Immature natural killer cell (primary cell): ENCODE measurements at regions not wholly inside any gene's neighbourhood (a gene's known extent, or its start where the extent isn't known, plus 50 kb on each side); places are given as distances from the start of the nearest gene placed in this dataset.

Source experiments
- DNase-seq, 3 donors: peaks; one replicate each; pipeline ENCODE4 v3.0.0; 2022; ENCODE audit warnings: mixed read lengths in 1 of 3
- H3K27ac Mint-ChIP-seq, 6 donors: one replicate each; pipeline ENCODE4 v1.8.0; 2020; ENCODE audit warnings: mixed read lengths in 6 of 6, mild to moderate bottlenecking in 5 of 6, inconsistent platforms in 4 of 6, moderate library complexity in 3 of 6
- H3K27me3 Mint-ChIP-seq, 3 donors: one replicate each; pipeline ENCODE4 v1.8.0; 2020 to 2021; ENCODE audit warnings: low read depth in 3 of 3, mild to moderate bottlenecking in 3 of 3, mixed read lengths in 3 of 3, moderate library complexity in 3 of 3, inconsistent platforms in 1 of 3
- H3K36me3 Mint-ChIP-seq, 3 donors: one replicate each; pipeline ENCODE4 v1.8.0; 2020; ENCODE audit warnings: mixed read lengths in 3 of 3, inconsistent platforms in 2 of 3, mild to moderate bottlenecking in 2 of 3
- H3K4me1 Mint-ChIP-seq, 2 donors: one replicate each; pipeline ENCODE4 v1.8.0; 2020; ENCODE audit warnings: inconsistent platforms in 2 of 2, mild to moderate bottlenecking in 2 of 2, mixed read lengths in 2 of 2, moderate library complexity in 1 of 2
- H3K4me3 Mint-ChIP-seq, 5 donors: one replicate each; pipeline ENCODE4 v1.8.0; 2020; ENCODE audit warnings: mild to moderate bottlenecking in 5 of 5, mixed read lengths in 5 of 5, inconsistent platforms in 3 of 5, moderate library complexity in 3 of 5
- H3K9me3 Mint-ChIP-seq, 6 donors: one replicate each; pipeline ENCODE4 v1.8.0; 2020; ENCODE audit warnings: mild to moderate bottlenecking in 6 of 6, mixed read lengths in 6 of 6, inconsistent platforms in 4 of 6, moderate library complexity in 3 of 6

- Mint-ChIP-seq H3K9me3 (peaks cover 0 to 9% (median 3%) of the 10 kb centered on the region in 6 donors), H3K4me3 (no peak overlapping the region), H3K27me3 (peaks cover 0 to 2% (median 1%) of the 10 kb centered on the region in 3 donors), H3K4me1 (no peaks in the 10 kb centered on the region), H3K27ac (no peak overlapping the region), H3K36me3 (no peaks in the 10 kb centered on the region)
- DNase-seq: no peak
These were observed 139.6 kb upstream of the ADAMTS9 start for GRCh38 chr3:64827431-64827830.

DNA sequence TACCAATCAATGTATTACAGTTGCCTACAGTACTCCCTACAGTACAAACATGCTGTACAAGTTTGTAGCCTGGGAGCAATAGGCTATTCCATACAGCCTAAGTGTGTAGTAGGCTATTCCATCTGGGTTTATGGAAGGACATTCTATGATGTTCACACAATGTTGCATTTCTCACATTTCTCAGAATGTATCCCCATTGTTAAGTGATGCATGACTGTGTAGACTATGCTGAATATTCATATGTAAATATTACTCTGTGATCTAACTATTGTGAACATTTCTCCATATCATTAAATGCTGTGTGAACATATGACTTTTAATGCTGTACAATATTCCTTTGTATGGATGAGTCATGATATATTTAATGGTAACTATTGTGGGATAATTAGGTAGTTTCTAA is 139.2 kb upstream of the ADAMTS9 start:
- H3K4me1 Mint-ChIP-seq: no peaks in the 10 kb centered on the region
- H3K36me3 Mint-ChIP-seq: no peaks in the 10 kb centered on the region
- peaks cover 0 to 2% (median 1%) of the 10 kb centered on the region in 3 donors for H3K27me3 Mint-ChIP-seq
- no peak overlapping the region for H3K4me3 Mint-ChIP-seq
- H3K9me3 Mint-ChIP-seq: peaks cover 0 to 9% (median 3%) of the 10 kb centered on the region in 6 donors
- H3K27ac Mint-ChIP-seq: no peak overlapping the region
- DNase-seq: no peak

- Mint-ChIP-seq H3K27ac (no peak overlapping the region), H3K4me3 (no peak overlapping the region), H3K9me3 (peaks cover 0 to 9% (median 4%) of the 10 kb centered on the region in 6 donors), H3K36me3 (no peaks in the 10 kb centered on the region), H3K4me1 (no peaks in the 10 kb centered on the region), H3K27me3 (peaks cover 0 to 1% (median 0%) of the 10 kb centered on the region in 3 donors)
- DNase-seq: no peak
These were observed 137.8 kb upstream of the ADAMTS9 start for GRCh38 chr3:64825404-64826120.

- Mint-ChIP-seq H3K4me3 (no peak overlapping the region), H3K9me3 (peaks cover 0 to 2% (median 0%) of the 10 kb centered on the region in 6 donors), H3K27me3 (no peaks in the 10 kb centered on the region), H3K36me3 (no peaks in the 10 kb centered on the region), H3K27ac (no peak overlapping the region), H3K4me1 (no peaks in the 10 kb centered on the region)
- no peak for DNase-seq
These were observed 136.7 kb upstream of the ADAMTS9 start for GRCh38 chr3:64824394-64824909.

- Mint-ChIP-seq H3K36me3 (no peaks in the 10 kb centered on the region), H3K4me1 (no peaks in the 10 kb centered on the region), H3K27ac (no peak overlapping the region), H3K27me3 (peaks cover 0 to 2% (median 2%) of the 10 kb centered on the region in 3 donors), H3K9me3 (peaks cover 0 to 31% (median 8%) of the 10 kb centered on the region in 6 donors), H3K4me3 (no peak overlapping the region)
- DNase-seq: no peak
These were observed 130.4 kb upstream of the ADAMTS9 start for GRCh38 chr3:64818196-64818595.

DNA sequence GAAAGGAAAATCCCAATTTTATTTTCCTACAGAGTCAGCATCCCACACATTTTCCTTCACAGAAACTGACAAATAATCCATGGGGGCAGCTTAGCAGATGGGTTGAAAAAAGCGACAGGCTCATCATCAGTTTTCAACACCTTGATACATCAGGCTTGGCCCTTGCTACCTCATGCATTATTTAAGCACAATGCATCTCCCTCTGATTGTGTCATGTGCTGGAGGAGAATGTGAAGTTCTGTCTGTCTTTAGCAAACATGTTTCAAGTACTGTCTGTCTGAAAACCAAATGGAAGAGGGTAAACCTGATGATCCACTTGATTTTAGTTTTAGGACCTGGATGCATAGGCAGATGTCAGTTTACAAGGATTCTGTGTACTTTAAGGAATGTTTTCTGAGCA is 128.6 kb upstream of the ADAMTS9 start:
- Mint-ChIP-seq H3K4me3 (no peak overlapping the region), H3K4me1 (no peaks in the 10 kb centered on the region), H3K27me3 (peaks cover 0 to 2% (median 2%) of the 10 kb centered on the region in 3 donors), H3K36me3 (no peaks in the 10 kb centered on the region), H3K27ac (no peak overlapping the region), H3K9me3 (peaks cover 0 to 37% (median 10%) of the 10 kb centered on the region in 6 donors)
- DNase-seq: no peak

GRCh38 chr3:64815789-64816188 is 128.0 kb upstream of the ADAMTS9 start:
- H3K27me3 Mint-ChIP-seq: peaks cover 0 to 2% (median 2%) of the 10 kb centered on the region in 3 donors
- no peak overlapping the region for H3K27ac Mint-ChIP-seq
- H3K9me3 Mint-ChIP-seq: peaks cover 0 to 37% (median 10%) of the 10 kb centered on the region in 6 donors
- H3K4me3 Mint-ChIP-seq: no peak overlapping the region
- no peaks in the 10 kb centered on the region for H3K4me1 Mint-ChIP-seq
- no peak for DNase-seq
- H3K36me3 Mint-ChIP-seq: no peaks in the 10 kb centered on the region

- Mint-ChIP-seq H3K4me1 (no peaks in the 10 kb centered on the region), H3K9me3 (peaks cover 0 to 37% (median 10%) of the 10 kb centered on the region in 6 donors), H3K4me3 (no peak overlapping the region), H3K27ac (no peak overlapping the region), H3K36me3 (no peaks in the 10 kb centered on the region), H3K27me3 (peaks cover 0 to 2% (median 2%) of the 10 kb centered on the region in 3 donors)
- DNase-seq: no peak
These were observed 127.4 kb upstream of the ADAMTS9 start for GRCh38 chr3:64815195-64815631.

DNA sequence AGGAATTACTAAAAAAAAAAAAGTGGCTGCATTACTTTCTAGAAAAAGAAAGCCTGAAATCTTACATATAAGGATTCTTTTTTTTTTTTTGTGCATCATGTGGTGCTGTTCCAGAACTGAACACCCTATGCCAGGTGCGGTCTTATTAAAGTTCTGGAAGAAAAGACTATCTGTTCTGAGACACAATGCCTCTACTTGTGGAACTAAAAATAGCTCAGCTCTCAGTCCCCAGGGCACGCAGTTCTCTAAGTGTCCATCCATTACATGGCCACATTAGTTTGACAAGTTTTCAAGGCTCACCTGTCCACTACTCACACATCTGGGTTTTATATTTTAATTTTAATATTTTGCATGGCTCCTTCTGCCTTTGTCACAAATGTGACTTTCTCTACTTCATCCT is 126.6 kb upstream of the ADAMTS9 start:
- Mint-ChIP-seq H3K4me1 (no peaks in the 10 kb centered on the region), H3K4me3 (no peak overlapping the region), H3K27me3 (peaks cover 0 to 2% (median 2%) of the 10 kb centered on the region in 3 donors), H3K9me3 (peaks cover 0 to 37% (median 10%) of the 10 kb centered on the region in 6 donors), H3K27ac (no peak overlapping the region), H3K36me3 (no peaks in the 10 kb centered on the region)
- no peak for DNase-seq

- Mint-ChIP-seq H3K36me3 (no peaks in the 10 kb centered on the region), H3K4me3 (no peak overlapping the region), H3K27ac (no peak overlapping the region), H3K4me1 (no peaks in the 10 kb centered on the region), H3K9me3 (peaks cover 0 to 35% (median 9%) of the 10 kb centered on the region in 6 donors), H3K27me3 (peaks cover 0 to 2% (median 2%) of the 10 kb centered on the region in 3 donors)
- no peak for DNase-seq
These were observed 125.5 kb upstream of the ADAMTS9 start for GRCh38 chr3:64813326-64813725.

DNA sequence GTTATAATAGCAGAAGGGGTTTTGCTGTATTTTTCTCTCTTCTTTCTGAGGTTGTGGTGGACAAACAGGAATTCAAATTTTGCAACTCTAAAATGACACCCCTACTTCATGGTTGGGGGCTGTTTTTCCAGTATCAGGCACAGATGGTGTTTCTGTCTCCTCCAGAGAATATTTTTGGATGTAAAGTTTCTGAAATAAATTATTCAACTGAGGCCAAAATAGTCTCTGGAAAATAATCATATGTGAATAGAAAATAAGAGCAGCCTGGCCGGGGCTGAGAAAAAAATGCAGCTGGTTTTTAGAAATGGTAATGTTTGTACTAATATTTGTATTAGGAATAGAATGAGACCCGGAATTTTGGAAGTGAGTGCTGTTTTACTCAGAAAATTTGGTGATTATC is 121.3 kb upstream of the ADAMTS9 start:
- DNase-seq: no peak
- H3K27me3 Mint-ChIP-seq: no peaks in the 10 kb centered on the region
- peaks cover 0 to 28% (median 12%) of the 10 kb centered on the region in 6 donors for H3K9me3 Mint-ChIP-seq
- no peak overlapping the region for H3K4me3 Mint-ChIP-seq
- H3K4me1 Mint-ChIP-seq: no peaks in the 10 kb centered on the region
- H3K36me3 Mint-ChIP-seq: no peaks in the 10 kb centered on the region
- no peak overlapping the region for H3K27ac Mint-ChIP-seq

- Mint-ChIP-seq H3K36me3 (no peaks in the 10 kb centered on the region), H3K9me3 (peaks cover 0 to 19% (median 8%) of the 10 kb centered on the region in 6 donors), H3K27ac (no peak overlapping the region), H3K27me3 (no peaks in the 10 kb centered on the region), H3K4me3 (no peak overlapping the region), H3K4me1 (no peaks in the 10 kb centered on the region)
- no peak for DNase-seq
These were observed 120.3 kb upstream of the ADAMTS9 start for GRCh38 chr3:64808061-64808460.

GRCh38 chr3:64806668-64807605 is 119.1 kb upstream of the ADAMTS9 start:
- Mint-ChIP-seq H3K4me1 (no peaks in the 10 kb centered on the region), H3K36me3 (no peaks in the 10 kb centered on the region), H3K4me3 (no peak overlapping the region), H3K27ac (no peak overlapping the region), H3K9me3 (peaks cover 0 to 24% (median 7%) of the 10 kb centered on the region in 6 donors), H3K27me3 (no peaks in the 10 kb centered on the region)
- DNase-seq: no peak

DNA sequence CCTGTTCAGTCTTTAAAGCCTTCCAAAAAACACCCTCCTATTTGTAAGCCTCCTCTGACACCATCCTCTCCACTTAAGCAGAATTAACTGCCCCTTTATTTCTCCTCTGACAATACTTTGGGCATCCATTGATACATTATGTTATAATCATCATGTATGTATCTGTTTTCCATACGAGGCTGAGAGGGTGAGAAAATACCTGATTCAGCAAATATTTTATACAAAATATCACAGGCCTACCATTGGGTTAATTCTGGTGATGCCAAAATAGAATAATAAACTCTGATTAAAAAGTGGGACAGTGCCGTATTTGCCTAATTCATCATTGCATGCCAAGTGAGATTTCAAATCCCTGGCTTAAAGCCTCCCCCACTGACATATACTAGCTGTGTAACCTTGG is 118.2 kb upstream of the ADAMTS9 start:
- no peak for DNase-seq
- Mint-ChIP-seq H3K9me3 (peaks cover 0 to 24% (median 7%) of the 10 kb centered on the region in 6 donors), H3K4me3 (no peak overlapping the region), H3K27ac (no peak overlapping the region), H3K36me3 (no peaks in the 10 kb centered on the region), H3K4me1 (no peaks in the 10 kb centered on the region), H3K27me3 (no peaks in the 10 kb centered on the region)
